DND-41 (cell line): ENCODE measurements at regions not wholly inside any gene's neighbourhood (a gene's known extent, or its start where the extent isn't known, plus 50 kb on each side); places are given as distances from the start of the nearest gene placed in this dataset.
"Not testable (repeated sequence)": the region's sequence is repeated elsewhere in the genome, so short reads cannot be mapped to it uniquely, and the experiment has no call there.

ENCODE experiments used
- ATAC-seq: fragments of 200-7000 bp; cut with Tn5 transposase; 3 replicates; pipeline ENCODE4 v1.9.1; 2021; ENCODE audit warnings: low read depth; ENCODE audit not compliant: insufficient read depth
- DNase-seq: peaks from one replicate; pipeline ENCODE4 v3.0.0-alpha.2; 2020
- H2AFZ ChIP-seq: 2 replicates; pipeline ENCODE4 v1.6.0; 2012; ENCODE audit warnings: low read depth, low read length
- H3K27ac ChIP-seq: 2 replicates; pipeline ENCODE4 v1.5.1; 2012; ENCODE audit warnings: low read length, inconsistent platforms
- H3K27me3 ChIP-seq: fragments of 200-600 bp; sonication (generic); 2 replicates; pipeline ENCODE4 v1.6.0; 2012; ENCODE audit warnings: low read length, mild to moderate bottlenecking, inconsistent platforms; ENCODE audit not compliant: insufficient read depth, poor library complexity
- H3K36me3 ChIP-seq: 2 replicates; pipeline ENCODE4 v1.5.1; 2012; ENCODE audit warnings: low read length, inconsistent platforms; ENCODE audit not compliant: insufficient read depth
- H3K4me1 ChIP-seq: 2 replicates; pipeline ENCODE4 v1.5.1; 2012; ENCODE audit warnings: mild to moderate bottlenecking, low read length; ENCODE audit not compliant: insufficient read depth
- H3K4me2 ChIP-seq: 2 replicates; pipeline ENCODE4 v1.6.0; 2012; ENCODE audit warnings: mild to moderate bottlenecking, moderate library complexity, low read length, inconsistent platforms; ENCODE audit not compliant: insufficient read depth
- H3K4me3 ChIP-seq, 2 experiments: fragments of 200-600 bp in 1 of 2; shearing (Covaris generic) in 1 of 2; 2 replicates each; pipeline ENCODE4 v1.5.1; 2012 to 2016; ENCODE audit warnings: inconsistent platforms in 2 of 2, low read length in 2 of 2, mild to moderate bottlenecking in 2 of 2, low read depth in 1 of 2, moderate library complexity in 1 of 2
- H3K79me2 ChIP-seq: 2 replicates; pipeline ENCODE4 v1.6.0; 2012; ENCODE audit warnings: low read length, inconsistent platforms; ENCODE audit not compliant: insufficient read depth
- H3K9ac ChIP-seq: 2 replicates; pipeline ENCODE4 v1.6.0; 2012; ENCODE audit warnings: low read depth, mild to moderate bottlenecking, inconsistent platforms, low read length, moderate library complexity
- H3K9me3 ChIP-seq: 2 replicates; pipeline ENCODE4 v1.5.1; 2012; ENCODE audit warnings: low read length, moderate library complexity, mild to moderate bottlenecking, inconsistent platforms; ENCODE audit not compliant: insufficient read depth, severe bottlenecking
- H4K20me1 ChIP-seq: 2 replicates; pipeline ENCODE4 v1.6.0; 2012; ENCODE audit warnings: low read length; ENCODE audit not compliant: insufficient read depth
- EZH2 ChIP-seq: IDR thresholded peaks from 3 replicates; pipeline ENCODE4 v1.6.1; 2012; ENCODE audit warnings: borderline replicate concordance, low read depth, mild to moderate bottlenecking, moderate library complexity, low read length, inconsistent platforms; ENCODE audit not compliant: severe bottlenecking
- TF ChIP-seq, protein P1 (sequence below): IDR thresholded peaks from 2 replicates; pipeline ENCODE4 v1.5.1; 2012; ENCODE audit warnings: borderline replicate concordance, low read length, moderate library complexity, mild to moderate bottlenecking; ENCODE audit not compliant: poor library complexity, severe bottlenecking; ENCODE audit errors: extremely low read depth

DNA sequence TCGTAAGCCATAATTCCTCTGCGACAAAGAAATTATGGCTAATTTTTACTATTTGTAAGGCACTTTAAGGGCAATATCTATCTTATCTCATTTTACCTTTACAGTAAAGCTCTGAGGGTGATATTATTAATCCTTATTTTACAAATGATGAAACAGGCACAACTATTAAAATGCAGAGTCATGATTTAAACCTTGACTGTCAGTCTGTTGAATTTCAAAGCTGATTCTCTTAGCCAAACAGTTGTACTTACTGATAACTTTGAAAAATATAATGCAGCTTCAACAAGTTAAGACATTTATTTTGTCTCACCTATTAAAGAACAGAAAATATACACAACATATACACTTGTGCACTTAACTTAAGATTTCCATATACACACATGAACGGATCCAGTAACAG is 88.2 kb downstream of the SMPDL3A start:
- no peaks in the 10 kb centered on the region for H3K79me2 ChIP-seq
- no peaks in the 10 kb centered on the region for H3K27me3 ChIP-seq
- no peaks in the 10 kb centered on the region for H4K20me1 ChIP-seq
- DNase-seq: no peak
- no peak for ATAC-seq
- TF ChIP-seq, protein P1, sequence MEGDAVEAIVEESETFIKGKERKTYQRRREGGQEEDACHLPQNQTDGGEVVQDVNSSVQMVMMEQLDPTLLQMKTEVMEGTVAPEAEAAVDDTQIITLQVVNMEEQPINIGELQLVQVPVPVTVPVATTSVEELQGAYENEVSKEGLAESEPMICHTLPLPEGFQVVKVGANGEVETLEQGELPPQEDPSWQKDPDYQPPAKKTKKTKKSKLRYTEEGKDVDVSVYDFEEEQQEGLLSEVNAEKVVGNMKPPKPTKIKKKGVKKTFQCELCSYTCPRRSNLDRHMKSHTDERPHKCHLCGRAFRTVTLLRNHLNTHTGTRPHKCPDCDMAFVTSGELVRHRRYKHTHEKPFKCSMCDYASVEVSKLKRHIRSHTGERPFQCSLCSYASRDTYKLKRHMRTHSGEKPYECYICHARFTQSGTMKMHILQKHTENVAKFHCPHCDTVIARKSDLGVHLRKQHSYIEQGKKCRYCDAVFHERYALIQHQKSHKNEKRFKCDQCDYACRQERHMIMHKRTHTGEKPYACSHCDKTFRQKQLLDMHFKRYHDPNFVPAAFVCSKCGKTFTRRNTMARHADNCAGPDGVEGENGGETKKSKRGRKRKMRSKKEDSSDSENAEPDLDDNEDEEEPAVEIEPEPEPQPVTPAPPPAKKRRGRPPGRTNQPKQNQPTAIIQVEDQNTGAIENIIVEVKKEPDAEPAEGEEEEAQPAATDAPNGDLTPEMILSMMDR: no peak
- no peak for TF ChIP-seq EZH2
- peaks cover 6% of the 10 kb centered on the region for H3K9me3 ChIP-seq
- H3K27ac ChIP-seq: 0 out of 2 replicates have a peak overlapping the region, but pooled peaks have one; percentile 30
- H3K4me1 ChIP-seq: peaks cover 33% of the 10 kb centered on the region
- no peak overlapping the region for H3K4me2 ChIP-seq
- H3K9ac ChIP-seq: no peak overlapping the region
- H2AFZ ChIP-seq: no peak overlapping the region
- no peaks in the 10 kb centered on the region for H3K36me3 ChIP-seq
- H3K4me3 ChIP-seq: no peak overlapping the region

DNA sequence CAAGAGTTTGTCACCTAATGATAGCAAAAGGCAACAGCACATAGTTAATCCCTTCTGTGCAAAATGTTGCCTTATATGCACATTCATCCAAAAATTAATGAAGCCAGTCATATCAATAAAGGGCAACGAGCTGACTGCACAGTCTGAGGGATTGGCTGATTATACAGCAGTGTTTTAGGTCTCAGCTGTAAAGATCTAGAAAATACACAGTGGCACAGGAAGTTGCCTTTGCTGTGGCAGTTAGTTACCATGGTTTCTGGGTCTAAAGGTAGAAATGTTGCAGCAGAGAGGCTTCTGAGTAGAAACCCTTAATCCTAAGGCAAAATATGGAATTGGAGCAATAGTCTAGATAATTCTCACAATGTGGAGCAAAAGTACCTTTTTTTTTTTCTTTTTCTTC is 89.7 kb downstream of the SMPDL3A start:
- Histone ChIP-seq H2AFZ (peak overlapping the region; percentile 57), H3K27me3 (no peaks in the 10 kb centered on the region), H3K4me2 (peak overlapping the region; percentile 47; the same call in 1 of the 2 replicates), H3K4me3 (no peak overlapping the region), H3K9ac (peak overlapping the region; percentile 36), H3K27ac (peak overlapping the region; percentile 92), H3K36me3 (no peaks in the 10 kb centered on the region), H4K20me1 (no peaks in the 10 kb centered on the region), H3K4me1 (peaks cover 29% of the 10 kb centered on the region), H3K9me3 (peaks cover 8% of the 10 kb centered on the region), H3K79me2 (no peaks in the 10 kb centered on the region)
- ATAC-seq: peak; percentile 99
- TF ChIP-seq, protein P1: no peak
- TF ChIP-seq EZH2: no peak
- DNase-seq: peak; percentile 59

DNA sequence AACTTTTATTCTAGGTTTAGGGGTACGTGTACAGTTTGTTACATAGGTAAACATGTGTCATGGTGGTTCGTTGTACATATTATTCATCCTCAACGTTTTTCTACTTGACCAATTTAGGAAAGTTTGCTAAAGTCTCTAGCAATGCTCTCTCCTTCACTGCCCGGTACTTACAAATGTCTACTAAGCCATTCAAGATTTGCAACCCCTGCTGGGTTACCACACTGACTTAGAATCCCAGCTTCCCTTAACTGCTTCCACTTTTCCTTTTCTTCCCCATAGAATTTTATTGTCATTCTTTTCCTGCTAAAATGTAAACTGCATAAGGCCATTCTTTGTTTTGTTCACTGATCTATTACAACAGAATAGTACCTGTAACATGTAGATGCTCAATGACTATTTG is 97.4 kb downstream of the SMPDL3A start:
- H2AFZ ChIP-seq: no peak overlapping the region
- peaks cover 8% of the 10 kb centered on the region for H3K9me3 ChIP-seq
- no peak overlapping the region for H3K4me3 ChIP-seq
- H3K36me3 ChIP-seq: no peaks in the 10 kb centered on the region
- no peaks in the 10 kb centered on the region for H4K20me1 ChIP-seq
- H3K79me2 ChIP-seq: no peaks in the 10 kb centered on the region
- TF ChIP-seq, protein P1: no peak
- no peak for TF ChIP-seq EZH2
- no peak for DNase-seq
- H3K27ac ChIP-seq: no peak overlapping the region
- H3K4me2 ChIP-seq: no peak overlapping the region
- no peaks in the 10 kb centered on the region for H3K4me1 ChIP-seq
- H3K9ac ChIP-seq: no peak overlapping the region
- no peaks in the 10 kb centered on the region for H3K27me3 ChIP-seq
- ATAC-seq: no peak

DNA sequence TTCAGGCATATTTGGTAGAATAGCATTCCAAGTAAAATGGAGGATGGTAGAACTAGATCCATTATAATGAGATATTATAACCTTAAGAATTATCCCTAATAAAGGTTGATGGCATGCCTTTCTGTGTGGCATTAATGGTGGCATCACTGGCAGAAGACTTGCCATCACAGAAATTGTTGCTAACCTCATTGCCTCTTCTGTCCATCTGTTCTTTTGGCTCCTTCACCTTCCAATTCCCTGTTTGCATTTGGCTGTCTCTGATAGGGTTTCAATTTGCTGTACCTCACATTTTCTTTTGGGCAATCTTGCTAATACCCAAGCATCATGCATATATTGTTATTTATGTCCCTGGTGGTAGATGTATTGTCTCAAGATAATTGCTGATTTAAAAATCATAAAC is 98.9 kb downstream of the SMPDL3A start:
- no peak overlapping the region for H3K27ac ChIP-seq
- no peaks in the 10 kb centered on the region for H3K79me2 ChIP-seq
- no peak overlapping the region for H3K4me3 ChIP-seq
- TF ChIP-seq, protein P1: no peak
- no peak for TF ChIP-seq EZH2
- H2AFZ ChIP-seq: no peak overlapping the region
- H3K9ac ChIP-seq: no peak overlapping the region
- no peaks in the 10 kb centered on the region for H3K36me3 ChIP-seq
- ATAC-seq (no peak), DNase-seq (no peak)
- no peaks in the 10 kb centered on the region for H3K27me3 ChIP-seq
- no peaks in the 10 kb centered on the region for H3K4me1 ChIP-seq
- no peaks in the 10 kb centered on the region for H4K20me1 ChIP-seq
- H3K9me3 ChIP-seq: peaks cover 8% of the 10 kb centered on the region
- no peak overlapping the region for H3K4me2 ChIP-seq

DNA sequence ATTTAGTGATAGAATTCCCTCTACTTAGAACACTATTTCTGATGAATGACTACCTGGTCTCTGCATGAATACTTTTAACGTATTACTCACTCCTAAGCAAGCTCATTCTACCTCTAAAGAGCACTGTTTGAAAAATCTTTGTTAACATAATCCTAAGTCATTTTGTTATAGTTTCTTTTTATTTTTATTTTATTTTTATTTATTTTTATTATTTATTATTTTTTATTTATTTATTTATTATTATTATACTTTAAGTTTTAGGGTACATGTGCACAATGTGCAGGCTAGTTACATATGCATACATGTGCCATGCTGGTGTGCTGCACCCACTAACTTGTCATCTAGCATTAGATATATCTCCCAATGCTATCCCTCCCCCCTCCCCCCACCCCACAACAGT is 99.6 kb downstream of the SMPDL3A start:
- not testable (repeated sequence) for H3K9me3 ChIP-seq, H3K4me2 ChIP-seq, H3K9ac ChIP-seq, H3K36me3 ChIP-seq, H4K20me1 ChIP-seq, H3K27ac ChIP-seq, DNase-seq, H3K27me3 ChIP-seq, H2AFZ ChIP-seq, ATAC-seq, H3K79me2 ChIP-seq, H3K4me1 ChIP-seq, H3K4me3 ChIP-seq
